H1 (cell line): ENCODE measurements at regions not wholly inside any gene's neighbourhood (a gene's known extent, or its start where the extent isn't known, plus 50 kb on each side); places are given as distances from the start of the nearest gene placed in this dataset.

Source experiments
- CTCF ChIA-PET: fragments of 300-600 bp; sonication (Branson Sonifier 250); formaldehyde crosslinking; loops from one replicate; lab custom pipeline; 2021; ENCODE audit not compliant: partially characterized antibody; lab: Charles Lee
- POLR2A ChIA-PET: fragments of 300-600 bp; sonication (Branson Sonifier 250); formaldehyde crosslinking; loops from one replicate; lab custom pipeline; 2021; ENCODE audit warnings: inconsistent platforms; ENCODE audit not compliant: partially characterized antibody; lab: Charles Lee
- DNase-seq, 2 experiments: peaks; one replicate each; pipeline versions ENCODE4 v3.0.0 to v3.0.0-alpha.2; 2010 to 2022; ENCODE audit warnings: low spot score in 2 of 2, low read depth in 1 of 2, mixed read lengths in 1 of 2
- FAIRE-seq: peaks from 2 replicates; lab custom pipeline; 2011; peaks lifted over from hg19 to GRCh38; lab: Jason Lieb, UNC
- H2AFZ ChIP-seq: 2 replicates; pipeline ENCODE4 v1.8.1; 2012; ENCODE audit warnings: low read length, inconsistent platforms
- H2AK5ac ChIP-seq: 2 replicates; pipeline ENCODE4 v1.6.1; 2013; ENCODE audit warnings: low read depth, low read length
- H2BK120ac ChIP-seq: replicated peaks from 2 replicates; pipeline ENCODE3; 2013; ENCODE audit warnings: low read depth, low read length, inconsistent platforms
- H2BK12ac ChIP-seq: 2 replicates; pipeline ENCODE4 v1.6.1; 2013; ENCODE audit warnings: low read depth, low read length
- H2BK15ac ChIP-seq: 2 replicates; pipeline ENCODE4 v1.6.1; 2013; ENCODE audit warnings: low read length
- H2BK20ac ChIP-seq: 2 replicates; pipeline ENCODE4 v1.6.1; 2013; ENCODE audit warnings: low read length
- H2BK5ac ChIP-seq: 2 replicates; pipeline ENCODE4 v1.6.1; 2013; ENCODE audit warnings: low read depth, low read length
- H3K14ac ChIP-seq: 2 replicates; pipeline ENCODE4 v1.6.1; 2013; ENCODE audit warnings: inconsistent platforms; ENCODE audit not compliant: insufficient read length
- H3K18ac ChIP-seq: 2 replicates; pipeline ENCODE4 v1.6.1; 2013; ENCODE audit warnings: low read length; ENCODE audit errors: extremely low read depth
- H3K23ac ChIP-seq: 2 replicates; pipeline ENCODE4 v1.6.1; 2013; ENCODE audit warnings: inconsistent platforms; ENCODE audit not compliant: insufficient read length
- H3K23me2 ChIP-seq: 2 replicates; pipeline ENCODE4 v1.6.1; 2013; ENCODE audit warnings: low read depth, low read length
- H3K27ac ChIP-seq: 2 replicates; pipeline ENCODE4 v1.6.1; 2011; ENCODE audit warnings: low read depth, low read length, inconsistent platforms
- H3K27me3 ChIP-seq, 4 experiments: replicated peaks in 1 of 4; 1 replicate in 1 of 4; 2 replicates in 3 of 4; pipeline versions ENCODE4 v1.6.1 to v1.8.1; 2011 to 2013; ENCODE audit warnings: low read length in 3 of 4, mild to moderate bottlenecking in 3 of 4, inconsistent platforms in 2 of 4, mixed read lengths in 2 of 4, moderate library complexity in 1 of 4; ENCODE audit not compliant: control insufficient read depth in 3 of 4, insufficient read depth in 3 of 4; ENCODE audit errors: extremely low read depth in 1 of 4
- H3K36me3 ChIP-seq, 4 experiments: 2 replicates each; pipeline versions ENCODE4 v1.6.1 to v1.8.1; 2011 to 2013; ENCODE audit warnings: mild to moderate bottlenecking in 4 of 4, low read length in 3 of 4, moderate library complexity in 2 of 4, control low read depth in 1 of 4, inconsistent platforms in 1 of 4; ENCODE audit not compliant: insufficient read depth in 4 of 4, control insufficient read depth in 2 of 4
- H3K4ac ChIP-seq: replicated peaks from 2 replicates; pipeline ENCODE3; 2013; ENCODE audit warnings: low read length, low read depth, mixed read lengths, inconsistent platforms; ENCODE audit not compliant: insufficient read length
- H3K4me1 ChIP-seq, 4 experiments: replicated peaks in 1 of 4; 1 replicate in 1 of 4; 2 replicates in 3 of 4; pipeline versions ENCODE4 v1.6.1 to v1.8.1; 2011 to 2013; ENCODE audit warnings: low read length in 3 of 4, inconsistent platforms in 2 of 4, mixed read lengths in 1 of 4; ENCODE audit not compliant: insufficient read depth in 4 of 4, control insufficient read depth in 3 of 4
- H3K4me2 ChIP-seq, 2 experiments: 2 replicates each; pipeline versions ENCODE4 v1.6.1 to v1.8.1; 2011 to 2013; ENCODE audit warnings: low read depth in 2 of 2, low read length in 2 of 2, control low read depth in 1 of 2, inconsistent platforms in 1 of 2, mild to moderate bottlenecking in 1 of 2; ENCODE audit not compliant: insufficient read depth in 1 of 2
- H3K4me3 ChIP-seq, 4 experiments: fragments of 200-600, 300-600 bp in 1 of 4; sonication (generic), shearing (Covaris generic), sonication (Bioruptor Twin) in 1 of 4; 2 replicates each; pipeline versions ENCODE4 v1.5.1 to v1.8.1; 2011 to 2016; ENCODE audit warnings: low read length in 4 of 4, low read depth in 3 of 4, control low read depth in 2 of 4, inconsistent platforms in 2 of 4, mild to moderate bottlenecking in 2 of 4, mixed read lengths in 1 of 4, moderate library complexity in 1 of 4; ENCODE audit not compliant: insufficient read depth in 2 of 4; ENCODE audit errors: extremely low read depth in 1 of 4
- H3K56ac ChIP-seq: replicated peaks from 2 replicates; pipeline ENCODE3; 2013; ENCODE audit warnings: low read depth, mild to moderate bottlenecking, mixed read lengths, low read length, inconsistent platforms; ENCODE audit not compliant: insufficient read length
- H3K79me1 ChIP-seq: 2 replicates; pipeline ENCODE4 v1.6.1; 2013; ENCODE audit warnings: low read depth, low read length, control low read depth
- H3K79me2 ChIP-seq, 2 experiments: 2 replicates each; pipeline versions ENCODE4 v1.6.1 to v1.8.1; 2012 to 2013; ENCODE audit warnings: low read length in 2 of 2, mild to moderate bottlenecking in 2 of 2, inconsistent platforms in 1 of 2; ENCODE audit not compliant: insufficient read depth in 2 of 2, control insufficient read depth in 1 of 2
- H3K9ac ChIP-seq, 4 experiments: replicated peaks in 1 of 4; 1 replicate in 1 of 4; 2 replicates in 3 of 4; pipeline versions ENCODE4 v1.6.1 to v1.8.1; 2011 to 2013; ENCODE audit warnings: low read depth in 3 of 4, low read length in 3 of 4, control low read depth in 2 of 4, mild to moderate bottlenecking in 2 of 4, moderate library complexity in 2 of 4, inconsistent platforms in 1 of 4; ENCODE audit errors: extremely low read depth in 1 of 4
- H3K9me3 ChIP-seq, 2 experiments: 2 replicates each; pipeline versions ENCODE4 v1.6.1 to v1.8.1; 2012 to 2013; ENCODE audit warnings: mild to moderate bottlenecking in 2 of 2, moderate library complexity in 2 of 2, control low read depth in 1 of 2, inconsistent platforms in 1 of 2, low read depth in 1 of 2, low read length in 1 of 2, mixed read lengths in 1 of 2; ENCODE audit not compliant: insufficient read depth in 2 of 2
- H4K20me1 ChIP-seq, 2 experiments: replicated peaks in 1 of 2; 2 replicates each; pipeline versions ENCODE3 to v1.8.1; 2011 to 2013; ENCODE audit warnings: inconsistent platforms in 2 of 2, low read length in 2 of 2, mild to moderate bottlenecking in 1 of 2; ENCODE audit not compliant: insufficient read depth in 2 of 2, control insufficient read depth in 1 of 2
- H4K5ac ChIP-seq: 2 replicates; pipeline ENCODE4 v1.6.1; 2013; ENCODE audit warnings: low read length, low read depth, mixed read lengths, inconsistent platforms; ENCODE audit not compliant: insufficient read length
- H4K8ac ChIP-seq: 2 replicates; pipeline ENCODE4 v1.8.0; 2013; ENCODE audit warnings: mild to moderate bottlenecking, moderate library complexity, low read length, inconsistent platforms; ENCODE audit not compliant: insufficient read depth; ENCODE audit errors: extremely low read depth
- H4K91ac ChIP-seq: replicated peaks from 2 replicates; pipeline ENCODE3; 2013; ENCODE audit warnings: low read length, mixed read lengths, inconsistent platforms; ENCODE audit not compliant: insufficient read length
- BRCA1 ChIP-seq: IDR thresholded peaks from 2 replicates; pipeline ENCODE4 v1.6.1; 2012; ENCODE audit warnings: low read depth, low read length, improper control_type of control experiment
- GTF2F1 ChIP-seq: IDR thresholded peaks from 2 replicates; pipeline ENCODE4 v1.6.1; 2012; ENCODE audit warnings: low read depth, low read length, improper control_type of control experiment, borderline replicate concordance
- KDM1A ChIP-seq: fragments of 200-600, 300-600 bp; sonication (generic); IDR thresholded peaks from 2 replicates; pipeline ENCODE4 v1.7.1; 2016; ENCODE audit warnings: mild to moderate bottlenecking, low read length, borderline replicate concordance
- MAFK ChIP-seq: IDR thresholded peaks from 2 replicates; pipeline ENCODE4 v1.6.1; 2012; ENCODE audit warnings: low read depth, mild to moderate bottlenecking, improper control_type of control experiment, low read length
- PHF8 ChIP-seq: fragments of 200-600 bp; sonication (generic); conservative IDR thresholded peaks from 2 replicates; pipeline ENCODE4 v1.7.1; 2012; ENCODE audit warnings: low read depth, mild to moderate bottlenecking, inconsistent platforms, low read length, moderate library complexity
- POLR2A ChIP-seq, 2 experiments: IDR thresholded peaks; 1 replicate in 1 of 2; 2 replicates in 1 of 2; pipeline ENCODE4 v1.6.1; 2011; ENCODE audit warnings: low read depth in 2 of 2, low read length in 2 of 2, mild to moderate bottlenecking in 2 of 2; ENCODE audit errors: control extremely low read depth in 1 of 2
- POLR2AphosphoS5 ChIP-seq: IDR thresholded peaks from 2 replicates; pipeline ENCODE4 v1.6.1; 2011; ENCODE audit warnings: low read depth, low read length
- POU5F1 ChIP-seq: IDR thresholded peaks from 2 replicates; pipeline ENCODE4 v1.6.1; 2011; ENCODE audit warnings: low read depth, mild to moderate bottlenecking, low read length, moderate library complexity
- RBBP5 ChIP-seq: IDR thresholded peaks from 2 replicates; pipeline ENCODE4 v1.7.1; 2012; ENCODE audit warnings: low read depth, mild to moderate bottlenecking, inconsistent platforms, low read length, moderate library complexity, borderline replicate concordance
- SIX5 ChIP-seq: IDR thresholded peaks from 2 replicates; pipeline ENCODE4 v1.6.1; 2011; ENCODE audit warnings: mild to moderate bottlenecking, low read depth, low read length
- SP1 ChIP-seq: IDR thresholded peaks from 2 replicates; pipeline ENCODE4 v1.6.1; 2011; ENCODE audit warnings: low read depth, low read length
- SRF ChIP-seq: IDR thresholded peaks from 2 replicates; pipeline ENCODE4 v1.6.1; 2011; ENCODE audit warnings: mild to moderate bottlenecking, low read depth, low read length, moderate library complexity
- SUZ12 ChIP-seq: fragments of 200-600 bp; sonication (generic); IDR thresholded peaks from 2 replicates; pipeline ENCODE4 v1.6.1; 2012; ENCODE audit warnings: mild to moderate bottlenecking, inconsistent platforms, low read length, moderate library complexity, mixed read lengths
- ZNF274 ChIP-seq: IDR thresholded peaks from 2 replicates; pipeline ENCODE4 v1.7.0; 2012; ENCODE audit warnings: low read length, borderline replicate concordance; ENCODE audit errors: extremely low read depth
- WGBS, 2 experiments: shearing (Covaris generic) in 1 of 2; methylation state at CpG; one replicate each; pipeline versions ENCODE4 v1.1.6 to v1.1.7; 2013 to 2015; ENCODE audit warnings: low lambda C conversion rate in 2 of 2, mixed read lengths in 2 of 2, inconsistent platforms in 1 of 2, low coverage in 1 of 2, missing lambda C conversion rate in 1 of 2; ENCODE audit not compliant: insufficient replicate concordance in 2 of 2, insufficient coverage in 1 of 2, insufficient read length in 1 of 2; ENCODE audit errors: extremely low coverage in 1 of 2, missing lambda C conversion rate in 1 of 2; 5-methylcytosine and 5-hydroxymethylcytosine counted together
- TF ChIP-seq, protein P1 (sequence below): IDR thresholded peaks from 2 replicates; pipeline ENCODE4 v1.6.1; 2012; ENCODE audit warnings: inconsistent platforms
- TF ChIP-seq, protein P2 (sequence below): IDR thresholded peaks from 2 replicates; pipeline ENCODE4 v1.6.1; 2012; ENCODE audit warnings: inconsistent platforms

DNA sequence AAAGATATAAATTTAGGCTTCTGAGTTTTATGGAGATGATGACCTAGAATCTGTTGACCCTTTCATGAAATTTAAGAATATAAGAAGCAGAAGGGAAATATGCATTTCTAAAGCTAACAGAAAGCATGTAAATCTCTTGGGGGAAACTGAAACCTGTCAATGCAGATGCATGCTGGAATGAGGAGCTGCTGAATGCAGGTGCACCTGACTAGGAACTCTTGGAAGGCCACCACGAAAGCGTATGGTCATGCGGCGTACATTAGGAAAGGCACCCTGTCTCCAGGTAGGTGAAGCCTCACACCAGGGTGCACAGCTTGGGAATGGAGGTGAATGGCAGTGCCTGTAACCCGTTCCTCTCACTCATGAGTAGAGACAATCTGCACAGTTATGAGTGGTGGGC is 309.7 kb downstream of the SEC16B start:
- Histone ChIP-seq H3K27ac (no peak overlapping the region), H2AFZ (no peak overlapping the region), H3K23ac (no peak overlapping the region), H2AK5ac (no peak overlapping the region), H4K8ac (no peak overlapping the region), H2BK5ac (no peak overlapping the region), H3K79me1 (no peaks in the 10 kb centered on the region), H3K36me3 (no peaks in the 10 kb centered on the region), H2BK20ac (no peak overlapping the region), H3K9ac (no peak overlapping the region), H4K20me1 (no peaks in the 10 kb centered on the region), H3K18ac (no peak overlapping the region), H2BK120ac (no peak overlapping the region), H3K4me2 (no peak overlapping the region), H4K91ac (no peak overlapping the region), H3K4me1 (peaks cover 0 to 2% (median 0%) of the 10 kb centered on the region in 4 experiments; a peak in 2 of 7 replicates), H3K4me3 (no peak overlapping the region), H2BK15ac (no peak overlapping the region), H3K9me3 (no peaks in the 10 kb centered on the region), H2BK12ac (no peak overlapping the region), H3K23me2 (no peaks in the 10 kb centered on the region), H3K56ac (no peak overlapping the region), H3K79me2 (no peaks in the 10 kb centered on the region), H3K14ac (no peak overlapping the region), H4K5ac (no peak overlapping the region), H3K27me3 (no peaks in the 10 kb centered on the region), H3K4ac (no peak overlapping the region)
- 82% methylated on average over 5 of the region's 5 CpGs; no CpG with 5 or more reads in 1 of the 2 experiments for WGBS, 2 experiments
- no peak for DNase-seq
- no peak for FAIRE-seq
- TF ChIP-seq KDM1A (no peak), BRCA1 (no peak), PHF8 (no peak), POLR2A (IDR thresholded peaks at IDR 0.05; ENCODE audit: control extremely low read depth in 1 of 2, low read depth in 2 of 2, low read length in 2 of 2) (no peak), SUZ12 (no peak), GTF2F1 (no peak), ZNF274 (no peak), POU5F1 (no peak), MAFK (no peak), POLR2AphosphoS5 (no peak), RBBP5 (no peak), SP1 (no peak), SRF (no peak), SIX5 (no peak)
- TF ChIP-seq, protein P1, sequence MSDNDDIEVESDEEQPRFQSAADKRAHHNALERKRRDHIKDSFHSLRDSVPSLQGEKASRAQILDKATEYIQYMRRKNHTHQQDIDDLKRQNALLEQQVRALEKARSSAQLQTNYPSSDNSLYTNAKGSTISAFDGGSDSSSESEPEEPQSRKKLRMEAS, result no peak
- TF ChIP-seq, protein P2, sequence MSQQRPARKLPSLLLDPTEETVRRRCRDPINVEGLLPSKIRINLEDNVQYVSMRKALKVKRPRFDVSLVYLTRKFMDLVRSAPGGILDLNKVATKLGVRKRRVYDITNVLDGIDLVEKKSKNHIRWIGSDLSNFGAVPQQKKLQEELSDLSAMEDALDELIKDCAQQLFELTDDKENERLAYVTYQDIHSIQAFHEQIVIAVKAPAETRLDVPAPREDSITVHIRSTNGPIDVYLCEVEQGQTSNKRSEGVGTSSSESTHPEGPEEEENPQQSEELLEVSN, result no peak
- ChIA-PET CTCF (interaction anchor here (1.1 to 1.2 kb wide), 2 partner anchors 15 to 92 kb away, joined by 3 read pairs; no protein-coding TSS in a partner anchor), POLR2A (no interaction called here)
